BE2C (cell line): ENCODE measurements at regions not wholly inside any gene's neighbourhood (a gene's known extent, or its start where the extent isn't known, plus 50 kb on each side); places are given as distances from the start of the nearest gene placed in this dataset.
A peak's percentile ranks its signal among the peaks of the same experiment; 100 is the strongest.

Experiments used
- DNase-seq: peaks from one replicate; pipeline ENCODE4 v3.0.0-alpha.2; 2020
- H3K27me3 ChIP-seq: fragments of 250-450 bp; sonication (Bioruptor Pico); 2 replicates; pipeline ENCODE4 v1.5.1; 2020; ENCODE audit warnings: mild to moderate bottlenecking
- H3K36me3 ChIP-seq: fragments of 250-450 bp; sonication (Bioruptor Pico); 2 replicates; pipeline ENCODE4 v1.5.1; 2020; ENCODE audit warnings: mild to moderate bottlenecking
- H3K4me1 ChIP-seq: fragments of 250-450 bp; sonication (Bioruptor Pico); 2 replicates; pipeline ENCODE4 v1.5.1; 2020
- H3K4me3 ChIP-seq: 2 replicates; pipeline ENCODE4 v1.5.1; 2011; ENCODE audit warnings: low read depth, low read length
- H3K9me3 ChIP-seq: fragments of 250-450 bp; sonication (Bioruptor Pico); 2 replicates; pipeline ENCODE4 v1.5.1; 2020
- TF ChIP-seq, protein P1 (sequence below): IDR thresholded peaks from 2 replicates; pipeline ENCODE4 v1.5.1; 2012; ENCODE audit warnings: mild to moderate bottlenecking, low read depth, low read length

- Histone ChIP-seq H3K4me1 (no peaks in the 10 kb centered on the region), H3K4me3 (no peak overlapping the region), H3K9me3 (no peaks in the 10 kb centered on the region), H3K36me3 (no peaks in the 10 kb centered on the region), H3K27me3 (no peaks in the 10 kb centered on the region)
- TF ChIP-seq, protein P1, sequence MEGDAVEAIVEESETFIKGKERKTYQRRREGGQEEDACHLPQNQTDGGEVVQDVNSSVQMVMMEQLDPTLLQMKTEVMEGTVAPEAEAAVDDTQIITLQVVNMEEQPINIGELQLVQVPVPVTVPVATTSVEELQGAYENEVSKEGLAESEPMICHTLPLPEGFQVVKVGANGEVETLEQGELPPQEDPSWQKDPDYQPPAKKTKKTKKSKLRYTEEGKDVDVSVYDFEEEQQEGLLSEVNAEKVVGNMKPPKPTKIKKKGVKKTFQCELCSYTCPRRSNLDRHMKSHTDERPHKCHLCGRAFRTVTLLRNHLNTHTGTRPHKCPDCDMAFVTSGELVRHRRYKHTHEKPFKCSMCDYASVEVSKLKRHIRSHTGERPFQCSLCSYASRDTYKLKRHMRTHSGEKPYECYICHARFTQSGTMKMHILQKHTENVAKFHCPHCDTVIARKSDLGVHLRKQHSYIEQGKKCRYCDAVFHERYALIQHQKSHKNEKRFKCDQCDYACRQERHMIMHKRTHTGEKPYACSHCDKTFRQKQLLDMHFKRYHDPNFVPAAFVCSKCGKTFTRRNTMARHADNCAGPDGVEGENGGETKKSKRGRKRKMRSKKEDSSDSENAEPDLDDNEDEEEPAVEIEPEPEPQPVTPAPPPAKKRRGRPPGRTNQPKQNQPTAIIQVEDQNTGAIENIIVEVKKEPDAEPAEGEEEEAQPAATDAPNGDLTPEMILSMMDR: no peak
- DNase-seq: no peak
Measured at GRCh38 chr7:108861071-108861470, 291.4 kb downstream of the DNAJB9 start.

DNA sequence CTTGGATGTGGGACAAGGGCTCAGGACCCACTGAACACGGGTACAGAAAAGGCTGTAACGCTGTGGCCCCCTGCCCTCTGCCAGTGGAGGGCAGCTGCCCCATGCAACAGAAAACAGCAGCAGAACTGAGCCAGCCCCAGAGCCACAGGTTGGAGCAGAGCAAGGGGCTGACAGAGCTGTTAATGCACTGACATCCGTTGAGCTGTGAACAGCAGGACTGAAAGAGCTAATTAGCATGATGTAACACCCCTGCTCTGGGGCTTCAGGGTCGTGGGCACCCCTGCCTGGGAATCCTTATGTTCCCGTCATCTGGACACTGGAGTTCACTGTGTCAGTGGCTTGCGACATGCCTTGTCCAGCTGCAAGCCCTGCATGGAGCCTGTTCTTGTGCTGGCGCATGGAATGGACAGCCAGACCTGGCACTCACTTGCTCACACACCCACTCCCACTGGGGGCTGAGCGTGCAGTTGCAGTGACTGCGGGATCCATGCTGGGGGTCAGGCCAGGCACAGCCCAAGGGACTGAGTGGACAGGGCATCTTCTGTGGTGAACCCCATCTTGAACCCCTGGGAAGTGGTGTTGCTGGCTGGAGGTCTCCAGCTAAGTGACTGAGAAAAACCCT, 293.7 kb downstream of the DNAJB9 start:
- Histone ChIP-seq H3K36me3 (no peaks in the 10 kb centered on the region), H3K4me1 (no peaks in the 10 kb centered on the region), H3K27me3 (no peaks in the 10 kb centered on the region), H3K9me3 (no peaks in the 10 kb centered on the region), H3K4me3 (no peak overlapping the region)
- TF ChIP-seq, protein P1: no peak
- DNase-seq: no peak

- TF ChIP-seq, protein P1: no peak
- DNase-seq: no peak
- Histone ChIP-seq H3K4me1 (no peaks in the 10 kb centered on the region), H3K4me3 (no peak overlapping the region), H3K36me3 (no peaks in the 10 kb centered on the region), H3K9me3 (no peaks in the 10 kb centered on the region), H3K27me3 (no peaks in the 10 kb centered on the region)
Measured at GRCh38 chr7:108869070-108869469, 299.4 kb downstream of the DNAJB9 start.

- H3K4me1 ChIP-seq: no peaks in the 10 kb centered on the region
- TF ChIP-seq, protein P1: peak; percentile 57
- H3K9me3 ChIP-seq: peaks cover 3% of the 10 kb centered on the region; the same call in 1 of the 2 replicates
- H3K27me3 ChIP-seq: no peaks in the 10 kb centered on the region
- no peak overlapping the region for H3K4me3 ChIP-seq
- peak; percentile 20 for DNase-seq
- H3K36me3 ChIP-seq: no peaks in the 10 kb centered on the region
Measured at GRCh38 chr7:108875139-108875538, 305.5 kb downstream of the DNAJB9 start.

- Histone ChIP-seq H3K4me1 (no peaks in the 10 kb centered on the region), H3K27me3 (no peaks in the 10 kb centered on the region), H3K9me3 (no peaks in the 10 kb centered on the region), H3K4me3 (no peak overlapping the region), H3K36me3 (no peaks in the 10 kb centered on the region)
- TF ChIP-seq, protein P1: no peak
- DNase-seq: no peak
Measured at GRCh38 chr7:108890862-108891261, 321.2 kb downstream of the DNAJB9 start.

- H3K27me3 ChIP-seq: no peaks in the 10 kb centered on the region
- H3K4me1 ChIP-seq: peaks cover 3% of the 10 kb centered on the region; the same call in 1 of the 2 replicates
- no peak for DNase-seq
- H3K4me3 ChIP-seq: no peak overlapping the region
- no peaks in the 10 kb centered on the region for H3K36me3 ChIP-seq
- H3K9me3 ChIP-seq: no peaks in the 10 kb centered on the region
- TF ChIP-seq, protein P1: no peak
Measured at GRCh38 chr7:108908456-108908855, 338.8 kb downstream of the DNAJB9 start.
